PC-9 (cell line): ENCODE measurements at regions not wholly inside any gene's neighbourhood (a gene's known extent, or its start where the extent isn't known, plus 50 kb on each side); places are given as distances from the start of the nearest gene placed in this dataset.
"Not testable (repeated sequence)": the region's sequence is repeated elsewhere in the genome, so short reads cannot be mapped to it uniquely, and the experiment has no call there.

ENCODE experiments used
- CTCF ChIP-seq: fragments of 200-600 bp; sonication (generic); conservative IDR thresholded peaks from 2 replicates; pipeline ENCODE4 v1.6.1; 2017; ENCODE audit warnings: mixed run types, antibody characterized with exemption, mild to moderate bottlenecking, moderate library complexity
- EZH2 ChIP-seq: fragments of 200-600 bp; sonication (generic); IDR thresholded peaks from 2 replicates; pipeline ENCODE4 v1.8.0; 2017; ENCODE audit warnings: antibody characterized with exemption, low read depth

GRCh38 chr3:82586002-82586401 is 824.6 kb upstream of the GBE1 start:
- not testable (repeated sequence) for TF ChIP-seq CTCF, EZH2
